ENCODE measurements at regions not wholly inside any gene's neighbourhood (a gene's known extent, or its start where the extent isn't known, plus 50 kb on each side); places are given as distances from the start of the nearest gene placed in this dataset.

- H3K4me3 ChIP-seq: 0 out of 2 replicates have a peak overlapping the region, but pooled peaks have one; percentile 0
- no peaks in the 10 kb centered on the region for H3K9me3 ChIP-seq (ENCODE audit: low read depth, low read length)
- no peak overlapping the region for H3K9ac ChIP-seq (ENCODE audit: insufficient read length)
- DNase-seq (ENCODE audit: low read depth, low spot score): no peak
- TF ChIP-seq POLR2AphosphoS5 (IDR thresholded peaks at IDR 0.05; ENCODE audit: borderline replicate concordance, low read depth, low read length): no peak
- TF ChIP-seq EZH2 (IDR thresholded peaks at IDR 0.05): no peak
- no peak for TF ChIP-seq FOXP2 (optimal IDR thresholded peaks at IDR 0.05; ENCODE audit: control extremely low read depth, extremely low read length, insufficient read depth)
- H3K27ac ChIP-seq: 0 out of 2 replicates have a peak overlapping the region, but pooled peaks have one; percentile 6
- no peaks in the 10 kb centered on the region for H3K36me3 ChIP-seq (ENCODE audit: insufficient read depth, low read length)
Observed at GRCh38 chr15:57784081-57784511, 77.6 kb downstream of the POLR2M start.

DNA sequence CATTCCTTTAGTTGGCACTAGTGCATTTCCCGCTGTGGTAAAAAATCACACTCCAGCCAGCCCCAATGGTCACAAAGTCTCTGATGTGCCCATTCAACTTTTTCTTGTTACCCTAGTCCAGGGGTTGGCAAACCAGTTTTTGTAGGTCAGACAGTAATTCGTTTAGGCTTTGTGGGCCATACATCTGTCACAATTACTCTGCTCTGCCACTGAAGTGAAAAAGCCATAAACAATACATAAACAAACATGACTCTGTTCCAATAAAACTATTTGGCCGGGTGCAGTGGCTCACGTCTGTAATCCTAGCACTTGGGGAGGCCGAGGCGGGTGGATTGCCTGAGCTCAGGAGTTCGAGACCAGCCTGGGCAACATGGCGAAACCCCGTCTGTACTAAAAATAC is 78.5 kb downstream of the POLR2M start:
- H3K36me3 ChIP-seq (ENCODE audit: insufficient read depth, low read length): no peaks in the 10 kb centered on the region
- TF ChIP-seq EZH2 (IDR thresholded peaks at IDR 0.05) (no peak), FOXP2 (optimal IDR thresholded peaks at IDR 0.05; ENCODE audit: control extremely low read depth, extremely low read length, insufficient read depth) (no peak), POLR2AphosphoS5 (IDR thresholded peaks at IDR 0.05; ENCODE audit: borderline replicate concordance, low read depth, low read length) (no peak)
- no peaks in the 10 kb centered on the region for H3K9me3 ChIP-seq (ENCODE audit: low read depth, low read length)
- no peak overlapping the region for H3K4me3 ChIP-seq
- no peak for DNase-seq (ENCODE audit: low read depth, low spot score)
- H3K27ac ChIP-seq: no peak overlapping the region
- H3K9ac ChIP-seq (ENCODE audit: insufficient read length): no peak overlapping the region

DNA sequence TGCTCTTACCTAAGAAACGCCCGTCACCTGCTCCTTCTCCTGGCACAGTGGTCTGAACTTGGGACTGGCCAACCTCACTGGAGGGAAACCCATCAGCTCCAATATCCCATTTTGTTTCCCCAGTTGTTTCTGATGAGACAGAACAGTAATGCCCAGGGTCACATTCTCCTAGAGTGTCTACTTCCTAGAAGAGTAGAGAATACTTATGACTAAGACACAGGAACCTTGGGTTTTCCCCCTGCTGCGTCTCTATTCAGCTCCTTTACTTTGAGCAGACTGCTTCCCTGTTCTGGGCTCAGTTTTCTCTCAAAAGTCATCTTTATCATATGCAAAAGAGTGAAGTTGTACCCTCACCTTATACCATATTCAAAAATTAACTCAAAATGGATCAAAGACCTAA is 79.4 kb downstream of the POLR2M start:
- TF ChIP-seq EZH2 (IDR thresholded peaks at IDR 0.05): no peak
- TF ChIP-seq FOXP2 (optimal IDR thresholded peaks at IDR 0.05; ENCODE audit: control extremely low read depth, extremely low read length, insufficient read depth): no peak
- TF ChIP-seq POLR2AphosphoS5 (IDR thresholded peaks at IDR 0.05; ENCODE audit: borderline replicate concordance, low read depth, low read length): no peak
- Histone ChIP-seq H3K27ac (no peak overlapping the region), H3K9me3 (ENCODE audit: low read depth, low read length) (no peaks in the 10 kb centered on the region), H3K4me3 (no peak overlapping the region), H3K9ac (ENCODE audit: insufficient read length) (no peak overlapping the region), H3K36me3 (ENCODE audit: insufficient read depth, low read length) (no peaks in the 10 kb centered on the region)
- DNase-seq (ENCODE audit: low read depth, low spot score): no peak

- no peaks in the 10 kb centered on the region for H3K36me3 ChIP-seq (ENCODE audit: insufficient read depth, low read length)
- peak; percentile 18 for DNase-seq (ENCODE audit: low read depth, low spot score)
- H3K4me3 ChIP-seq: peak overlapping the region; percentile 55
- no peak overlapping the region for H3K9ac ChIP-seq (ENCODE audit: insufficient read length)
- TF ChIP-seq FOXP2 (optimal IDR thresholded peaks at IDR 0.05; ENCODE audit: control extremely low read depth, extremely low read length, insufficient read depth) (no peak), POLR2AphosphoS5 (IDR thresholded peaks at IDR 0.05; ENCODE audit: borderline replicate concordance, low read depth, low read length) (no peak), EZH2 (IDR thresholded peaks at IDR 0.05) (no peak)
- no peaks in the 10 kb centered on the region for H3K9me3 ChIP-seq (ENCODE audit: low read depth, low read length)
- H3K27ac ChIP-seq: peak overlapping the region; percentile 61; the same call in 1 of the 2 replicates
Observed at GRCh38 chr15:57789225-57789624, 82.7 kb downstream of the POLR2M start.

GRCh38 chr15:57792724-57793449 is 86.4 kb downstream of the POLR2M start:
- H3K36me3 ChIP-seq (ENCODE audit: insufficient read depth, low read length): no peaks in the 10 kb centered on the region
- no peak overlapping the region for H3K27ac ChIP-seq
- H3K9me3 ChIP-seq (ENCODE audit: low read depth, low read length): no peaks in the 10 kb centered on the region
- no peak overlapping the region for H3K9ac ChIP-seq (ENCODE audit: insufficient read length)
- no peak overlapping the region for H3K4me3 ChIP-seq
- TF ChIP-seq POLR2AphosphoS5 (IDR thresholded peaks at IDR 0.05; ENCODE audit: borderline replicate concordance, low read depth, low read length): no peak
- no peak for TF ChIP-seq EZH2 (IDR thresholded peaks at IDR 0.05)
- TF ChIP-seq FOXP2 (optimal IDR thresholded peaks at IDR 0.05; ENCODE audit: control extremely low read depth, extremely low read length, insufficient read depth): no peak
- DNase-seq (ENCODE audit: low read depth, low spot score): no peak

GRCh38 chr15:57795261-57795660 is 88.7 kb downstream of the POLR2M start:
- Histone ChIP-seq H3K9ac (ENCODE audit: insufficient read length) (no peak overlapping the region), H3K9me3 (ENCODE audit: low read depth, low read length) (no peaks in the 10 kb centered on the region), H3K36me3 (ENCODE audit: insufficient read depth, low read length) (no peaks in the 10 kb centered on the region), H3K4me3 (no peak overlapping the region), H3K27ac (no peak overlapping the region)
- TF ChIP-seq EZH2 (IDR thresholded peaks at IDR 0.05) (no peak), FOXP2 (optimal IDR thresholded peaks at IDR 0.05; ENCODE audit: control extremely low read depth, extremely low read length, insufficient read depth) (no peak), POLR2AphosphoS5 (IDR thresholded peaks at IDR 0.05; ENCODE audit: borderline replicate concordance, low read depth, low read length) (no peak)
- no peak for DNase-seq (ENCODE audit: low read depth, low spot score)

DNA sequence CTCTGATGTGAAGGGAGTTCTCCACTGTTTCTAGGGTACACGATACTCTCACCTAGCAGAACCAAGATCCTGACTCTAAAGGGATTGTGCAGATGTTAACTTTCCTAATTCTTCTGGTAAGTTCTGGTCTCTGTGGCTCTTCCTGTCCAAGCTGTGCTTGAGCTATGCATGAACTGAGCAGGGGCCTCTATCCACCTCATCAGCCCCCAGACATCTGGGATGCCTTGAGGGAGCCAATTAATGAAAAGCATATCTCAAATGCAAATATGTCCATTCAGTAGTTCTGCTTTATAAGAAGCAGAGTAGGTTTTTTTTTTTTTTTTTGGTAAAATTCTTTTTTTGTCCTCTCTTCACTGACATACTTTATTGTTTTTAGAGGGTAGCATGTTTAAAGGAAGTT is 89.6 kb downstream of the POLR2M start:
- Histone ChIP-seq H3K27ac (no peak overlapping the region), H3K36me3 (ENCODE audit: insufficient read depth, low read length) (no peaks in the 10 kb centered on the region), H3K4me3 (no peak overlapping the region), H3K9ac (ENCODE audit: insufficient read length) (no peak overlapping the region), H3K9me3 (ENCODE audit: low read depth, low read length) (no peaks in the 10 kb centered on the region)
- DNase-seq (ENCODE audit: low read depth, low spot score): no peak
- TF ChIP-seq FOXP2 (optimal IDR thresholded peaks at IDR 0.05; ENCODE audit: control extremely low read depth, extremely low read length, insufficient read depth) (no peak), EZH2 (IDR thresholded peaks at IDR 0.05) (no peak), POLR2AphosphoS5 (IDR thresholded peaks at IDR 0.05; ENCODE audit: borderline replicate concordance, low read depth, low read length) (no peak)

GRCh38 chr15:57797110-57797509 is 90.6 kb downstream of the POLR2M start:
- no peak for TF ChIP-seq FOXP2 (optimal IDR thresholded peaks at IDR 0.05; ENCODE audit: control extremely low read depth, extremely low read length, insufficient read depth)
- Histone ChIP-seq H3K27ac (no peak overlapping the region), H3K9ac (ENCODE audit: insufficient read length) (no peak overlapping the region), H3K4me3 (no peak overlapping the region), H3K36me3 (ENCODE audit: insufficient read depth, low read length) (no peaks in the 10 kb centered on the region), H3K9me3 (ENCODE audit: low read depth, low read length) (no peaks in the 10 kb centered on the region)
- no peak for DNase-seq (ENCODE audit: low read depth, low spot score)
